HUES6 (cell line): ENCODE measurements at regions not wholly inside any gene's neighbourhood (a gene's known extent, or its start where the extent isn't known, plus 50 kb on each side); places are given as distances from the start of the nearest gene placed in this dataset.

Experiments used
- H3K27ac ChIP-seq: 2 replicates; pipeline ENCODE4 v1.7.0; 2013; ENCODE audit warnings: low read depth, mild to moderate bottlenecking, low read length, inconsistent platforms
- H3K27me3 ChIP-seq: 2 replicates; pipeline ENCODE4 v1.6.1; 2013; ENCODE audit warnings: low read length; ENCODE audit not compliant: control insufficient read depth, insufficient read depth
- H3K36me3 ChIP-seq: 2 replicates; pipeline ENCODE4 v1.6.1; 2013; ENCODE audit warnings: low read length; ENCODE audit not compliant: control insufficient read depth, insufficient read depth
- H3K4me1 ChIP-seq: 2 replicates; pipeline ENCODE4 v1.6.1; 2013; ENCODE audit warnings: low read length; ENCODE audit not compliant: control insufficient read depth, insufficient read depth
- H3K4me3 ChIP-seq: 2 replicates; pipeline ENCODE4 v1.5.1; 2013; ENCODE audit warnings: low read depth, low read length
- H3K9ac ChIP-seq: one replicate; pipeline ENCODE4 v1.6.1; 2013; ENCODE audit warnings: mild to moderate bottlenecking, low read length
- H3K9me3 ChIP-seq: 2 replicates; pipeline ENCODE4 v1.6.1; 2013; ENCODE audit warnings: low read depth, low read length; ENCODE audit not compliant: control insufficient read depth, insufficient read depth

DNA sequence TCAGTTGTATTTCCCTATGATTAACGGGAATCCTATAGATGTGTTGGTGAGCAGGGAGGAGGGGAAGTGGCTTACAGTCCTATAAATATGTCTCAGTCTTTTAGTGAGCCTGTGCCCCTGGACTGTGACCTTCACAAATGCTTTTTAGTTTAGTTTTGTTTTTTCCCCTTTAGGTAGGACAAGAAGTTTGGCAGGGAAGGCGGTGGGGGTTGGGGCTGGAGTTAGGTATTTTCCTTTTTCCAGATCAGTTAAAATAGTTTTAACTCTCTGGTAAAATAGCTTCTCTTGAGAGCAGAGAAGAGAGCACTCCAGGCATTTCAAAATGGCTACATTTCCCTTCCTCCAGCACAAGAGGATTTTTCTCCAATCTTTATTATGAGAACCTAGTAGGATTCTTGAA, 272.1 kb downstream of the SPATA31D1 start:
- no peaks in the 10 kb centered on the region for H3K36me3 ChIP-seq
- H3K9ac ChIP-seq = no peak overlapping the region
- H3K4me3 ChIP-seq = no peak overlapping the region
- H3K4me1 ChIP-seq = no peaks in the 10 kb centered on the region
- no peaks in the 10 kb centered on the region for H3K9me3 ChIP-seq
- no peak overlapping the region for H3K27ac ChIP-seq
- no peaks in the 10 kb centered on the region for H3K27me3 ChIP-seq

DNA sequence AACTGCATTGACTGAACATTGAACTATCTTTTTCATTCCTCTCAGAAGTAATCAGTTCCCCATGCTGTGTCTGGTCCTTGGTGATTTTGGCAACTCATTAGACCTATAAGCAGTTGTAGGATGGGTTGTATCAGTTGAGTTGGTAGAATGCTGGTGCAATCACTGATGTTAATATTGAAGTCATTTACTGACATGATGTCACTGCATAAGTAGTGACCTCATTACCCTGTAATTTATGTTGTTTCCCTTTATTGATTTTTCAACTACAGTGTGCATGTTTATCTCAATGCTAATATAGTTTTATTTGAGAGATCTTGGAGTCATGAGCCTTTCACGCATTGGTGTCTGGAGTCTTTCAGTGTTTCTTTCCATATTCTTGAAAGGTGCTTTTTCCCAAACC, 275.0 kb downstream of the SPATA31D1 start:
- Histone ChIP-seq H3K27ac (no peak overlapping the region), H3K9me3 (no peaks in the 10 kb centered on the region), H3K4me1 (peaks cover 7% of the 10 kb centered on the region; the same call in 1 of the 2 replicates), H3K4me3 (no peak overlapping the region), H3K9ac (no peak overlapping the region), H3K27me3 (no peaks in the 10 kb centered on the region), H3K36me3 (no peaks in the 10 kb centered on the region)

DNA sequence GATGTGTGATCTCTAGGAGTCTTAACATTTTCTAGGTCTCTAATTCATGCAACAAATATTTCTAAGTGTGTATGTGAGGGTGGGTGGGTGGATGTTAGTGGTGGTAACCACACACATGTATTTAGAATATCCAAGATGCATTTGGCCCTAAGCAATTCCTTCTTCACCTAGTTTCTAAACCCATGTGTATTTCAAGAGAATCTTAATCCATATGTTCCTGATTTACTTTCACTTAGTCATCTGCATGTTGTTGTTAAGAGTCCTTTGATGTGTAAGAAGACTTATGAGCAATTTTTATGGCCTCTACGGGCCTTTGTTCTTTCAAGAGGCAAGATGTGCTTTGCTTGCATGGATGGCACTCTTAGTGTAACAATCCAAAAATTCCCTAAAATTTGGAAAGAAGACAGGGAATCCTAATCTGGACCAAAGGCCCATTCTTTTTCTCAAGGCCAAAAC, 282.6 kb downstream of the SPATA31D1 start:
- H3K9ac ChIP-seq = no peak overlapping the region
- H3K27ac ChIP-seq = no peak overlapping the region
- H3K4me1 ChIP-seq = peaks cover 13% of the 10 kb centered on the region
- no peak overlapping the region for H3K4me3 ChIP-seq
- H3K9me3 ChIP-seq = peaks cover 3% of the 10 kb centered on the region; the same call in 1 of the 2 replicates
- H3K36me3 ChIP-seq = no peaks in the 10 kb centered on the region
- no peaks in the 10 kb centered on the region for H3K27me3 ChIP-seq

DNA sequence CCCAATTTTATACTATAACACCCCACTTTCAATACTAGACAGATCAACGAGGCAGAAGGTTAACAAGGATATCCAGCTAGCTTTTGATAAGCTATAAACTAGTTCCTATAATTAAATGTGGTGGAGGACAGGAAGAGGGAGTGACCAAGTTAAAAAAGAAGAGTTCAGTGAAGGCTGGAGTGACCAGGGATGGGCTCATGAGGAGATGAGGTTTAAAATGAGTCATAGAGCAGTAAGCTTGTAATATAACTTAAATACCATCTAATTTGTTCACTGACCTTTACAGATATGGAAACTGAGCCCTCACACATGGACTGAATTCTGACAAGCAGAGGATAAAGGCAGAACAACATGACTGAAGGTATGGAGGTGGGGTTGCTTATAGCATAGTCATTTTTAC, 284.5 kb downstream of the SPATA31D1 start:
- Histone ChIP-seq H3K4me1 (peaks cover 10% of the 10 kb centered on the region), H3K4me3 (no peak overlapping the region), H3K36me3 (no peaks in the 10 kb centered on the region), H3K27ac (no peak overlapping the region), H3K9me3 (peaks cover 3% of the 10 kb centered on the region; the same call in 1 of the 2 replicates), H3K9ac (no peak overlapping the region), H3K27me3 (no peaks in the 10 kb centered on the region)

DNA sequence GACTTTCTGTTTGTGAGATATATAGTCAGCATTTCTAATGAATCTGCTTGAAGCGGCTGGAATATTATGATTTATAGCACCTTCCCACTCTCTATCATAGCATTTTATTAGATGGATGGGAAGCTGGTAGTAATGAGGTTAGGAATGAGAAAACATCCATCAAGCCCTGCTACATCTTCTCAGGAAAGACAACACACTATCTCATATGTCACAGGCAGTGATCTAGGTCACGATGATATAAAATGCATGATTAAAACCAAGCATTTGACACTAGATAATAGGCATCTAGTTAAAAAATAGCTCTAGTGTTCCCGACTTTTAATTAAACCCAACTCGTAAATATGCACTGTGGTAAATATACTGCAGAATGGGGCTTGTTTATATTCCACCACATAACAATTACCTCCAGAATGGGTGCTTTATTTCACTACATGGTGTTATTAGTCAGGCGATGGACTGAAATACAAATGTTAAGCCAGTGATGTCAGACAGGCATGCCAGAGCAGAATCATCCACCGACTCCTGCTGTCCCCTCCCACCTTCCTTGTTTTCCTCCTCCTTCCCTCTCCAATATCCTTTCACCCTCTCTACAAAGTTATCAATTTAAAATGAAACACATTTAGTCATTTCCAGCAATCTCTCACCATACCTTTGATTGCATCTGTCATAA, 286.8 kb downstream of the SPATA31D1 start:
- H3K4me1 ChIP-seq = peaks cover 10% of the 10 kb centered on the region
- H3K9ac ChIP-seq = no peak overlapping the region
- H3K27me3 ChIP-seq = no peaks in the 10 kb centered on the region

DNA sequence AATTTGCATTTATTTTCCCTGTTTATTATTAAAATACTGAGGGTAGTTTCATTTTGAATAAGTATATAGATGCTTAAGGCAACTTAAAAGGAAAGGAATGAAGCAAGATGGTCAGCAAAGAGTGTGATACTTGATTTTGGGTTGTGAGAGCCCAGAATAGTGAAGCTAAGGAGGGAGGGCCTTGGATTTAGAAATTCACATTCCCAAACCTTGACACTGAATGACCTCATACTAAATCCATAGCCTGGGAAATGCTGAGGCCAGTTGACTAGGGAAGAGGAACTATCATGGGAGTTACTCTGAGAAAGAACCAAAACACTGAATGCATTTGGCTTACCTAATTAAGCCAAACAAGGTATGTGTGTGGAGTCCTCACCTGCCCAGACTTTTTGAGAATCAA, 292.5 kb downstream of the SPATA31D1 start:
- Histone ChIP-seq H3K9ac (no peak overlapping the region), H3K27me3 (no peaks in the 10 kb centered on the region), H3K4me3 (no peak overlapping the region), H3K9me3 (no peaks in the 10 kb centered on the region), H3K36me3 (no peaks in the 10 kb centered on the region), H3K4me1 (no peaks in the 10 kb centered on the region), H3K27ac (no peak overlapping the region)

More for the DNA sequence above, 286.8 kb downstream of the SPATA31D1 start:
- H3K4me3 ChIP-seq = no peak overlapping the region
- H3K27ac ChIP-seq = no peak overlapping the region
- no peaks in the 10 kb centered on the region for H3K36me3 ChIP-seq
- H3K9me3 ChIP-seq = peaks cover 3% of the 10 kb centered on the region; the same call in 1 of the 2 replicates

DNA sequence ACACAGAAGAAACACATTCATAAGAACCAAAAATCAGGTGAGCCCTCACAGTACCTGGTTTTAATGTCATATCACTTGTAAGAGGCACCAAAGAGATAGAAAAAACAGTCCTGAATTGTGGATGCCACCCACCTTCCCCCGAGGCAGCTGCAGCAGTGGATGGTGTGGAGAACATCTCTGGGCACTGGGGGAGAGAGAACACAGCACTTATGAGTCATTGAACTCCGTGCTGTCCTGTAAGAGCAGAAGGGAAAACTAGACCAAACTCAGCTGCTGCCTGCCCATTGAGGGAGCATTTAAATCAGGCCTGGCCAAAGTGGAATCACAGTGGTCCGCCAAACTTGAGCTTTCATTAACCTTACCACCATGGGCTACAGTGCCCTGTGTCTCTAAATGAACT, 296.2 kb downstream of the SPATA31D1 start:
- no peak overlapping the region for H3K4me3 ChIP-seq
- H3K36me3 ChIP-seq = no peaks in the 10 kb centered on the region
- no peak overlapping the region for H3K9ac ChIP-seq
- no peaks in the 10 kb centered on the region for H3K27me3 ChIP-seq
- no peaks in the 10 kb centered on the region for H3K9me3 ChIP-seq
- H3K4me1 ChIP-seq = no peaks in the 10 kb centered on the region
- H3K27ac ChIP-seq = no peak overlapping the region

DNA sequence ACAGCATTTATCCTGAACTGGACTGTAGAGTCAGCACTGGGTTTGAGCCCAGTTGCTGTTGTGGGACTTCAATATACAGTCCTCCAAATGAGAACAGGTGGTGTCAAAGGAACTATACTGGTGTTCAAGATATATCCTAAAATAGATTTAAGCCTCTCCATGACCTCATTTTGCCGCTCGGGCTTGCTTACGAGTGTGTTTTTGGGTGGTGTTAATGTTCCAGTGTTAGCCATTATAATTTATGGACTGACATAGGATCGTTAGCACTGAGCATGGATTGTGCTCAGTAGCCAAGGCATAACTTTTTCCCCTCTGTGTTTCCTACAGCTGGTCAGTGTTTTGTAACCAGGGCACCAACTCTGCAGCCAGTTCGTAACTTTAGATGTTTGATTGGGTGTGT, 306.6 kb downstream of the SPATA31D1 start:
- no peak overlapping the region for H3K27ac ChIP-seq
- no peak overlapping the region for H3K9ac ChIP-seq
- no peak overlapping the region for H3K4me3 ChIP-seq
- H3K9me3 ChIP-seq = no peaks in the 10 kb centered on the region
- no peaks in the 10 kb centered on the region for H3K36me3 ChIP-seq
- no peaks in the 10 kb centered on the region for H3K4me1 ChIP-seq
- H3K27me3 ChIP-seq = no peaks in the 10 kb centered on the region

DNA sequence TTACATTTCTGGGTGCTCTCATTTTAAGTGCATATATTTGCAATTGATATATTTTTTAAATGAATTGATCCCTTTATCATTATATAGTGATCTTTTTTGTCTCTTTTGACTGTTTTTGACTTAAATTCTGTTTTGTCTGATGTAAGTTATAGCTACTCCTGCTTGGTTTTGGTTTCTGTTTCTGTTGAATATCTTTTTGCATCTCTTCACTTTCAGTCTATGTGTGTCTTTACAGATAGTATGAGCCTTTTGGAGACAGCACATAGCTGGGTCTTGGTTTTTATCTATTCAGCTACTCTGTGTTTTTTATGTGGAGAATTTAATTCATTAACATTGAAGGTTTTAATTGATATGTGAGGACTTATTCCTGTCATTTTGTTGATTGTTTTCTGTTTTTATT, 311.3 kb downstream of the SPATA31D1 start:
- Histone ChIP-seq H3K4me1 (no peaks in the 10 kb centered on the region), H3K36me3 (no peaks in the 10 kb centered on the region), H3K9me3 (no peaks in the 10 kb centered on the region), H3K4me3 (no peak overlapping the region), H3K27me3 (no peaks in the 10 kb centered on the region), H3K27ac (no peak overlapping the region), H3K9ac (no peak overlapping the region)

DNA sequence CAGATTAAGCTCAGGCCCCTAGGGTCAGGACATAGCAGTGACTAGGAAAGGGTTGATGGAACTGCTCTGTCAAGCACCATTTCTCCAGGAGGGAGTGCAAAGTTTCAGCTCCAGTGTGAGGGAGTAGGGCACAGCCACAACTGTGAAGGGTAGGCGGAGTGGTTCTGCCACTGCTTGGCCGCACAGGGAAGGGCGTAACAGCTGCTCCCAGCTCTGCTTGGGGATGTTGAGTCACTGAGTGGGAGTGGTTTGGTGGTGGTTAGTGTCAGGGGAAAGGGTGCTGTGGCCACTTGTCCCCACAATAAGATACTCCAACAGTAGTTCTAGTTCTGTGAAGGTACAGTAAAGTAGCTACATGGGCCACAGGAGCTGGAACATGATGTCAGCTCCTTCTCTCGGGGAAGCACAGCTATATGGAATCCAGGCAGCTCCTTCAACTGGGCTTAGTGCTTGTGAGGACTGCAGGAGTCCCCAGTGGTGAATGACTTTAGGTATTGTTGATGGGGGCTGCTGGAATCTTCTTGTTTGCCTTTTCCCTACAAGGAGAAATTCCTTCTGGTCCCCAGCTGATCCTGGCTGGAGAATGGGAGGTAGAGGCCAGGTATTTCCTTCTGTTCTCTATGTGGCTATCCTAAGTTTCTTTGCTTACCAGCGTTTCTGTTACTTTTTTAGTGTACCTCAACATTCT, 314.5 kb downstream of the SPATA31D1 start:
- Histone ChIP-seq H3K36me3 (no peaks in the 10 kb centered on the region), H3K4me1 (no peaks in the 10 kb centered on the region), H3K4me3 (no peak overlapping the region), H3K9me3 (no peaks in the 10 kb centered on the region), H3K27me3 (no peaks in the 10 kb centered on the region), H3K27ac (no peak overlapping the region), H3K9ac (no peak overlapping the region)

DNA sequence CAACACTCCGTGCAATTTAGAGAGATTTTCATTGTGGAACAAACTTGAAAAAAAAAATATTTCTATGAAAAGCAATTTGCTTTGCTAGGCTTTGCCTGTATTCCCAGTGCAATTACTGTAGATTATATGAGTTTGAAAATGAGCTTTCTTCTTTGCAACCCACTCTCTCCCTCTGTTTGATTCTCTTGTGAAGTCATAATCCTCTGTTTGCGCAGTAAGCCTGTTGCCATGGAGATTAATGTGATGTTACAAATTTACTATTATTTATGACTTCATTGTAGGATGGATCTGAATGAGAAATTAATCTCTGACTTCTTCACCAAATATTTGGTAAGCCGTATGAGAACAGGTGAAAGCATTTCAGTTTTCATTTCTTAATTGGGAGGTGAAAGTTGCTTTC, 320.3 kb downstream of the SPATA31D1 start:
- H3K4me1 ChIP-seq = no peaks in the 10 kb centered on the region
- H3K4me3 ChIP-seq = no peak overlapping the region
- no peak overlapping the region for H3K27ac ChIP-seq
- peaks cover 2% of the 10 kb centered on the region; the same call in 1 of the 2 replicates for H3K9me3 ChIP-seq
- no peaks in the 10 kb centered on the region for H3K36me3 ChIP-seq
- no peak overlapping the region for H3K9ac ChIP-seq
- no peaks in the 10 kb centered on the region for H3K27me3 ChIP-seq
